Common myeloid progenitor, CD34-positive (primary cell): ENCODE measurements at regions not wholly inside any gene's neighbourhood (a gene's known extent, or its start where the extent isn't known, plus 50 kb on each side); places are given as distances from the start of the nearest gene placed in this dataset.
"Not testable (repeated sequence)": the region's sequence is repeated elsewhere in the genome, so short reads cannot be mapped to it uniquely, and the experiment has no call there.

Experiments used
- CTCF ChIA-PET: fragments of 350-600 bp; sonication (Branson Sonifier 250); formaldehyde crosslinking; loops from one replicate; lab custom pipeline; 2021; ENCODE audit warnings: antibody characterized with exemption; lab: Charles Lee
- POLR2A ChIA-PET: fragments of 350-600 bp; sonication (Branson Sonifier 250); formaldehyde crosslinking; loops from one replicate; lab custom pipeline; 2021; ENCODE audit warnings: antibody characterized with exemption; lab: Charles Lee
- DNase-seq, 3 donors: peaks; one replicate each; pipeline versions ENCODE4 v3.0.0 to v3.0.0-alpha.2; 2013
- H3K27ac ChIP-seq, 2 experiments: 1 replicate in 1 of 2; 2 replicates in 1 of 2; pipeline ENCODE4 v1.7.0; 2013; ENCODE audit warnings: inconsistent platforms in 2 of 2, low read length in 2 of 2, mild to moderate bottlenecking in 2 of 2, low read depth in 1 of 2, moderate library complexity in 1 of 2; ENCODE audit not compliant: severe bottlenecking in 2 of 2, insufficient read depth in 1 of 2, poor library complexity in 1 of 2
- H3K27me3 ChIP-seq, 5 experiments: replicated peaks in 2 of 5; 1 replicate in 3 of 5; 2 replicates in 2 of 5; pipeline versions ENCODE4 v1.6.1 to v1.7.0; 2013; ENCODE audit warnings: low read length in 4 of 5, mild to moderate bottlenecking in 2 of 5, moderate library complexity in 2 of 5, inconsistent platforms in 1 of 5; ENCODE audit not compliant: insufficient read depth in 5 of 5, control insufficient read depth in 4 of 5
- H3K36me3 ChIP-seq, 4 experiments: 1 replicate in 2 of 4; 2 replicates in 2 of 4; pipeline versions ENCODE4 v1.6.1 to v1.7.0; 2013; ENCODE audit warnings: low read length in 3 of 4, control low read depth in 1 of 4, mild to moderate bottlenecking in 1 of 4; ENCODE audit not compliant: control insufficient read depth in 4 of 4, insufficient read depth in 4 of 4
- H3K4me1 ChIP-seq, 4 experiments: 1 replicate in 3 of 4; 2 replicates in 1 of 4; pipeline versions ENCODE4 v1.6.1 to v1.7.1; 2013; ENCODE audit warnings: low read length in 3 of 4, mild to moderate bottlenecking in 3 of 4, control low read depth in 1 of 4, inconsistent platforms in 1 of 4, moderate library complexity in 1 of 4; ENCODE audit not compliant: control insufficient read depth in 4 of 4, insufficient read depth in 4 of 4; ENCODE audit errors: control extremely low read depth in 1 of 4
- H3K4me3 ChIP-seq, 7 experiments: 1 replicate in 4 of 7; 2 replicates in 3 of 7; pipeline versions ENCODE4 v1.5.1 to v1.7.0; 2013; ENCODE audit warnings: mild to moderate bottlenecking in 7 of 7, low read length in 6 of 7, moderate library complexity in 6 of 7, inconsistent platforms in 2 of 7, low read depth in 2 of 7, control low read depth in 1 of 7; ENCODE audit not compliant: insufficient read depth in 4 of 7, control insufficient read depth in 1 of 7; ENCODE audit errors: extremely low read depth in 1 of 7
- H3K9me3 ChIP-seq, 5 experiments: 1 replicate in 4 of 5; 2 replicates in 1 of 5; pipeline versions ENCODE4 v1.6.1 to v1.7.1; 2013; ENCODE audit warnings: low read length in 4 of 5, mild to moderate bottlenecking in 2 of 5, inconsistent platforms in 1 of 5, low read depth in 1 of 5, moderate library complexity in 1 of 5; ENCODE audit not compliant: control insufficient read depth in 4 of 5, insufficient read depth in 2 of 5; ENCODE audit errors: control extremely low read depth in 1 of 5
- WGBS: methylation state at CpG from one replicate; pipeline ENCODE4 v1.1.5; 2013; ENCODE audit not compliant: insufficient coverage; 5-methylcytosine and 5-hydroxymethylcytosine counted together

GRCh38 chr6:132190097-132190814 lies 211.0 kb downstream of the MOXD1 start:
- Histone ChIP-seq H3K27ac (no peak overlapping the region), H3K4me3 (no peak overlapping the region), H3K9me3 (peaks cover 0 to 7% (median 3%) of the 10 kb centered on the region in 5 experiments), H3K27me3 (no peaks in the 10 kb centered on the region), H3K36me3 (no peaks in the 10 kb centered on the region), H3K4me1 (peaks cover 0 to 6% (median 0%) of the 10 kb centered on the region in 4 experiments)
- WGBS = 100% methylated on average over 1 of the region's 4 CpGs
- ChIA-PET POLR2A (no interaction called here), CTCF (no interaction called here)
- no peak for DNase-seq

GRCh38 chr6:132188556-132189264 lies 212.6 kb downstream of the MOXD1 start:
- POLR2A ChIA-PET = no interaction called here
- no peaks in the 10 kb centered on the region for H3K36me3 ChIP-seq
- H3K4me3 ChIP-seq = no peak overlapping the region
- H3K9me3 ChIP-seq = no peaks in the 10 kb centered on the region
- H3K27ac ChIP-seq = no peak overlapping the region
- no CpG with 5 or more reads among the region's 1 CpG for WGBS
- H3K27me3 ChIP-seq = no peaks in the 10 kb centered on the region
- DNase-seq = peak; percentile 1 to 19 (median 10)
- CTCF ChIA-PET = no interaction called here
- peaks cover 0 to 6% (median 0%) of the 10 kb centered on the region in 4 experiments for H3K4me1 ChIP-seq

GRCh38 chr6:132187816-132188215 lies 213.5 kb downstream of the MOXD1 start:
- WGBS = no CpG with 5 or more reads among the region's 1 CpG
- no peaks in the 10 kb centered on the region for H3K27me3 ChIP-seq
- no peak overlapping the region for H3K27ac ChIP-seq
- no peak overlapping the region for H3K4me3 ChIP-seq
- peaks cover 0 to 3% (median 0%) of the 10 kb centered on the region in 4 experiments for H3K4me1 ChIP-seq
- ChIA-PET POLR2A (no interaction called here), CTCF (no interaction called here)
- no peaks in the 10 kb centered on the region for H3K9me3 ChIP-seq
- no peaks in the 10 kb centered on the region for H3K36me3 ChIP-seq
- DNase-seq = no peak

- H3K27ac ChIP-seq, H3K27me3 ChIP-seq, DNase-seq, H3K9me3 ChIP-seq, POLR2A ChIA-PET, CTCF ChIA-PET, H3K36me3 ChIP-seq, H3K4me3 ChIP-seq, H3K4me1 ChIP-seq: not testable (repeated sequence)
- WGBS = no CpG with 5 or more reads among the region's 1 CpG
Measured at GRCh38 chr6:132184966-132185365, 216.3 kb downstream of the MOXD1 start.

- ChIA-PET POLR2A (no interaction called here), CTCF (no interaction called here)
- Histone ChIP-seq H3K36me3 (no peaks in the 10 kb centered on the region), H3K27ac (no peak overlapping the region), H3K27me3 (no peaks in the 10 kb centered on the region), H3K9me3 (peaks cover 1 to 16% (median 13%) of the 10 kb centered on the region in 5 experiments), H3K4me1 (no peaks in the 10 kb centered on the region), H3K4me3 (no peak overlapping the region)
- WGBS = 92% methylated on average over 2 of the region's 3 CpGs
- no peak for DNase-seq
Measured at GRCh38 chr6:132179955-132180354, 221.3 kb downstream of the MOXD1 start.

- Histone ChIP-seq H3K4me1 (no peaks in the 10 kb centered on the region), H3K27me3 (no peaks in the 10 kb centered on the region), H3K4me3 (no peak overlapping the region), H3K27ac (no peak overlapping the region), H3K36me3 (no peaks in the 10 kb centered on the region), H3K9me3 (peaks cover 2 to 23% (median 18%) of the 10 kb centered on the region in 5 experiments)
- POLR2A ChIA-PET = no interaction called here
- no peak for DNase-seq
- CTCF ChIA-PET = no interaction called here
- 96% methylated on average over 3 of the region's 3 CpGs for WGBS
Measured at GRCh38 chr6:132174919-132175318, 223.7 kb upstream of the CCN2 start.

- Histone ChIP-seq H3K27me3 (no peaks in the 10 kb centered on the region), H3K27ac (no peak overlapping the region), H3K4me3 (no peak overlapping the region), H3K4me1 (no peaks in the 10 kb centered on the region), H3K9me3 (peaks cover 0 to 7% (median 0%) of the 10 kb centered on the region in 5 experiments), H3K36me3 (no peaks in the 10 kb centered on the region)
- CTCF ChIA-PET = no interaction called here
- POLR2A ChIA-PET = no interaction called here
- no CpG with 5 or more reads among the region's 3 CpGs for WGBS
- no peak for DNase-seq
Measured at GRCh38 chr6:132168961-132169360, 217.8 kb upstream of the CCN2 start.
